ENCODE measurements at regions not wholly inside any gene's neighbourhood (a gene's known extent, or its start where the extent isn't known, plus 50 kb on each side); places are given as distances from the start of the nearest gene placed in this dataset.

- Histone ChIP-seq H3K36me3 (replicated peaks in 1 of 2; ENCODE audit: control insufficient read depth in 1 of 2, insufficient read depth in 2 of 2, low read length in 1 of 2) (no peaks in the 10 kb centered on the region), H3K9ac (no peak overlapping the region), H3K9me3 (peaks cover 4% of the 10 kb centered on the region; the same call in 1 of the 2 replicates), H3K4me3 (ENCODE audit: low read depth in 2 of 2, low read length in 1 of 2) (no peak overlapping the region), H3K27me3 (ENCODE audit: insufficient read depth) (no peaks in the 10 kb centered on the region), H2AFZ (ENCODE audit: low read depth) (no peak overlapping the region), H3K27ac (ENCODE audit: low read depth in 2 of 2, low read length in 1 of 2) (no peak overlapping the region), H3F3A (replicated peaks; ENCODE audit: insufficient read depth) (no peaks in the 10 kb centered on the region), H3K4me2 (no peak overlapping the region), H3K4me1 (ENCODE audit: control insufficient read depth in 1 of 2, insufficient read depth in 2 of 2, low read depth in 1 of 2, low read length in 1 of 2) (no peaks in the 10 kb centered on the region), H3K9me2 (no peaks in the 10 kb centered on the region), H4K20me1 (ENCODE audit: insufficient read depth) (no peaks in the 10 kb centered on the region), H3K79me2 (ENCODE audit: insufficient read depth) (no peaks in the 10 kb centered on the region)
- no peak for DNase-seq
- TF ChIP-seq TCF12 (IDR thresholded peaks at IDR 0.05) (no peak), RCOR1 (IDR thresholded peaks at IDR 0.05; ENCODE audit: low read length) (no peak), MAX (IDR thresholded peaks at IDR 0.05; ENCODE audit: low read depth) (no peak), ELF1 (IDR thresholded peaks at IDR 0.05) (no peak), FOSL2 (IDR thresholded peaks at IDR 0.05; ENCODE audit: borderline replicate concordance, low read depth) (no peak), USF2 (IDR thresholded peaks at IDR 0.05; ENCODE audit: borderline replicate concordance, low read depth, low read length) (no peak), YY1 (IDR thresholded peaks at IDR 0.05; ENCODE audit: low read depth) (no peak), GATA2 (CRISPR knock-in tag; IDR thresholded peaks at IDR 0.05) (no peak), RAD21 (IDR thresholded peaks at IDR 0.05; ENCODE audit: low read length) (no peak), EZH2phosphoT487 (IDR thresholded peaks at IDR 0.05; ENCODE audit: borderline replicate concordance, low read depth) (no peak)
- TF ChIP-seq, protein P1, sequence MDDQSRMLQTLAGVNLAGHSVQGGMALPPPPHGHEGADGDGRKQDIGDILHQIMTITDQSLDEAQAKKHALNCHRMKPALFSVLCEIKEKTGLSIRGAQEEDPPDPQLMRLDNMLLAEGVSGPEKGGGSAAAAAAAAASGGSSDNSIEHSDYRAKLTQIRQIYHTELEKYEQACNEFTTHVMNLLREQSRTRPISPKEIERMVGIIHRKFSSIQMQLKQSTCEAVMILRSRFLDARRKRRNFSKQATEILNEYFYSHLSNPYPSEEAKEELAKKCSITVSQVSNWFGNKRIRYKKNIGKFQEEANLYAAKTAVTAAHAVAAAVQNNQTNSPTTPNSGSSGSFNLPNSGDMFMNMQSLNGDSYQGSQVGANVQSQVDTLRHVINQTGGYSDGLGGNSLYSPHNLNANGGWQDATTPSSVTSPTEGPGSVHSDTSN (IDR thresholded peaks at IDR 0.05): no peak
- 62% methylated on average over 4 of the region's 4 CpGs for WGBS (ENCODE audit: low lambda C conversion rate)
- CTCF ChIA-PET: interaction anchor here (2.9 kb wide), 1 partner anchor 32 kb away, joined by 7 read pairs; no protein-coding TSS in a partner anchor
- POLR2A ChIA-PET: no interaction called here
These were observed 74.9 kb upstream of the BCAT1 start for GRCh38 chr12:25023808-25024207.

DNA sequence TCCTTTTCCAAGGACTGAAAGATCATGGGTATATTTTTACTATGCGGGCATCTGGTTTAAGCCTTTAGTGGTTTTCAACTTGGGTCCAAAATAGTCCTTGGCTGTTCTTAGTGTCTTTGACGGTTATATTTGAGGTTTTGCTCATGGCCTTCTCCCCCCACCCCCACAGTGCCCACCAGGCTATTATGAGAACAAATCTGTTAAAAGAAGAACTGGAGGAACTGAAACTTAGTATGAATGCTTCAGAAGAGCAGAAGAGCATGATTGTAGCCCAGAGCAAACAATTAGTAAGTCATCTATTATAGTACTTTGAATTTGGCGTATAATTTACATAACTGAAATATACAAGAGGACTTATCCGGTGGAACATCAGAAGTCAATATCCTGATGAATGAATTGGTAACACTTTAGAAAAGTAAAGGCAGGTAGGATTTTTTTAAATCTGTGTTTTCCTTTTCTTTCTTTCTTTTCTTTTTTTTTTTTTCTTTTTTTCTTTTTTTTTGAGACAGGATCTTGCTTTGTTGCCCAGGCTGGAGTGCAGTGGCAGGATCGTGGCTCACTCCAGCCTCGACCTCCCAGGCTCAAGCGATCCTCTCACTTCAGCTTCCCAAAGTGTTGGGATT lies 71.8 kb upstream of the BCAT1 start:
- no peak overlapping the region for H3K9ac ChIP-seq
- no peak overlapping the region for H3K4me3 ChIP-seq (ENCODE audit: low read depth in 2 of 2, low read length in 1 of 2)
- no peaks in the 10 kb centered on the region for H3K9me2 ChIP-seq
- H4K20me1 ChIP-seq (ENCODE audit: insufficient read depth): no peaks in the 10 kb centered on the region
- H3K4me2 ChIP-seq: no peak overlapping the region
- no peaks in the 10 kb centered on the region for H3K27me3 ChIP-seq (ENCODE audit: insufficient read depth)
- no peak overlapping the region for H3K27ac ChIP-seq (ENCODE audit: low read depth in 2 of 2, low read length in 1 of 2)
- WGBS (ENCODE audit: low lambda C conversion rate): 75% methylated on average over 7 of the region's 7 CpGs
- H3K36me3 ChIP-seq (replicated peaks in 1 of 2; ENCODE audit: control insufficient read depth in 1 of 2, insufficient read depth in 2 of 2, low read length in 1 of 2): no peaks in the 10 kb centered on the region
- no peaks in the 10 kb centered on the region for H3K79me2 ChIP-seq (ENCODE audit: insufficient read depth)
- ChIA-PET POLR2A (no interaction called here), CTCF (interaction anchor here (1.6 kb wide), 1 partner anchor 28 kb away, joined by 4 read pairs; no protein-coding TSS in a partner anchor)
- H3K4me1 ChIP-seq (ENCODE audit: control insufficient read depth in 1 of 2, insufficient read depth in 2 of 2, low read depth in 1 of 2, low read length in 1 of 2): no peaks in the 10 kb centered on the region
- no peak for DNase-seq
- no peak for TF ChIP-seq RCOR1 (IDR thresholded peaks at IDR 0.05; ENCODE audit: low read length)
- no peak for TF ChIP-seq JUND (IDR thresholded peaks at IDR 0.05)
- no peak for TF ChIP-seq EZH2phosphoT487 (IDR thresholded peaks at IDR 0.05; ENCODE audit: borderline replicate concordance, low read depth)
- no peak for TF ChIP-seq MAX (IDR thresholded peaks at IDR 0.05; ENCODE audit: low read depth)
- no peak for TF ChIP-seq SMC3 (IDR thresholded peaks at IDR 0.05; ENCODE audit: low read depth, low read length)
- TF ChIP-seq, protein P2, sequence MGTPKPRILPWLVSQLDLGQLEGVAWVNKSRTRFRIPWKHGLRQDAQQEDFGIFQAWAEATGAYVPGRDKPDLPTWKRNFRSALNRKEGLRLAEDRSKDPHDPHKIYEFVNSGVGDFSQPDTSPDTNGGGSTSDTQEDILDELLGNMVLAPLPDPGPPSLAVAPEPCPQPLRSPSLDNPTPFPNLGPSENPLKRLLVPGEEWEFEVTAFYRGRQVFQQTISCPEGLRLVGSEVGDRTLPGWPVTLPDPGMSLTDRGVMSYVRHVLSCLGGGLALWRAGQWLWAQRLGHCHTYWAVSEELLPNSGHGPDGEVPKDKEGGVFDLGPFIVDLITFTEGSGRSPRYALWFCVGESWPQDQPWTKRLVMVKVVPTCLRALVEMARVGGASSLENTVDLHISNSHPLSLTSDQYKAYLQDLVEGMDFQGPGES (IDR thresholded peaks at IDR 0.05; ENCODE audit: low read depth, low read length): no peak
- TF ChIP-seq CHD2 (IDR thresholded peaks at IDR 0.05; ENCODE audit: low read length, partially characterized antibody): no peak
- no peak for TF ChIP-seq NFIC (IDR thresholded peaks at IDR 0.05; ENCODE audit: borderline replicate concordance)
- no peak for TF ChIP-seq SIN3A (IDR thresholded peaks at IDR 0.05; ENCODE audit: borderline replicate concordance, low read depth, low read length)
- TF ChIP-seq FOXJ3 (CRISPR knock-in tag; IDR thresholded peaks at IDR 0.05): no peak
- no peak for TF ChIP-seq MXI1 (IDR thresholded peaks at IDR 0.05; ENCODE audit: low read depth, low read length)
- H2AFZ ChIP-seq (ENCODE audit: low read depth): no peak overlapping the region
- H3F3A ChIP-seq (replicated peaks; ENCODE audit: insufficient read depth): no peaks in the 10 kb centered on the region
- peaks cover 4% of the 10 kb centered on the region; the same call in 1 of the 2 replicates for H3K9me3 ChIP-seq
